ENCODE measurements at regions not wholly inside any gene's neighbourhood (a gene's known extent, or its start where the extent isn't known, plus 50 kb on each side); places are given as distances from the start of the nearest gene placed in this dataset.
"Not testable (repeated sequence)": the region's sequence is repeated elsewhere in the genome, so short reads cannot be mapped to it uniquely, and the experiment has no call there.

- H3K36me3 ChIP-seq (ENCODE audit: low read depth): no peaks in the 10 kb centered on the region
- intact Hi-C loops (cut with DNase I, micrococcal nuclease): no loop called here
- TF ChIP-seq CTCF (IDR thresholded peaks at IDR 0.05): no peak
- DNase-seq (no peak), ATAC-seq (no peak)
- H3K4me1 ChIP-seq (ENCODE audit: low read depth): no peaks in the 10 kb centered on the region
- H3K9me3 ChIP-seq: no peaks in the 10 kb centered on the region
- no peak overlapping the region for H3K4me3 ChIP-seq
Measured at GRCh38 chr10:109741712-109742111, 181.6 kb downstream of the XPNPEP1 start.

DNA sequence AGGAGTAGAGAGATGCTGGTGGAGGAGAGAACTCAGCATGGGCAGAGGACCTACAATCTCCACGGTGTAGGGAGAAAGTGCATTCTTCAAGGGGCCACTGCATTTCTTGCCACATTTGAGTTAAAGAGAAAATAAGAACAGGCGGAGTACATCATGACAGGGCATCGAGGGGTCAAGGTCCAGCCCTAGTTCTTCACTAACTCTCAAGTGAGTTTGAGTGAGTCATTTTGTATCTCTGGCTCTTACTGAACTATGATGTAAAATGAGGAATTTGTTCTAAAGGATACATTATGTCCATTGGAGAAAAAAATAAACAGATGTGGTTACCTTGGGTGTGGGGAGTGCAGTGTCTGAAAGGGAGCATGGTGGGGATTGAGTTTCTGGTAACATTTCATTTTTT lies 182.9 kb downstream of the XPNPEP1 start:
- no peaks in the 10 kb centered on the region for H3K36me3 ChIP-seq (ENCODE audit: low read depth)
- DNase-seq: peak in 1 of 3 donors; percentile 7
- no peaks in the 10 kb centered on the region for H3K4me1 ChIP-seq (ENCODE audit: low read depth)
- TF ChIP-seq CTCF (IDR thresholded peaks at IDR 0.05): no peak
- H3K4me3 ChIP-seq: no peak overlapping the region
- peak; percentile 83 for ATAC-seq
- no peaks in the 10 kb centered on the region for H3K9me3 ChIP-seq
- intact Hi-C loops (cut with DNase I, micrococcal nuclease): no loop called here

DNA sequence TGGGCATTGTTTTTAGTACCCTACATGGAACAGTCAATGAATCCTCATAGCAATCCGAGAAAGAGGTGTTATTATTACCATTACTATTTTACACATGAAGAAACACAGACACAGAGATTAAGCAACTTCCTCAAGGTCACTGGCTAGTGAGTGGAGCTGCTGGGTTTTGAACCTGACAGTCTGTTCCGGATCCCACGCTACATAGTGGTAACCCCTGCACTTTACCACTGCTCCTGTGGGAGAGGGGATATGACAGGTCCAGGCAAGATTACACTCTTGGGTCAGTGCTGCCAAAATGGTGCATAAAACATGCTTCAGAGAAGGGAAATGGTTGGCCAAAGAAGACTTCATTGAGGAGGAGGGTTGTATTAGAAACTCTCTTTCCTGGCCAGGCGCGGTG lies 185.7 kb downstream of the XPNPEP1 start:
- intact Hi-C loops (cut with DNase I, micrococcal nuclease): no loop called here
- no peak for TF ChIP-seq CTCF (IDR thresholded peaks at IDR 0.05)
- Histone ChIP-seq H3K9me3 (no peaks in the 10 kb centered on the region), H3K4me1 (ENCODE audit: low read depth) (no peaks in the 10 kb centered on the region), H3K36me3 (ENCODE audit: low read depth) (no peaks in the 10 kb centered on the region), H3K4me3 (no peak overlapping the region)
- DNase-seq (no peak), ATAC-seq (no peak)

DNA sequence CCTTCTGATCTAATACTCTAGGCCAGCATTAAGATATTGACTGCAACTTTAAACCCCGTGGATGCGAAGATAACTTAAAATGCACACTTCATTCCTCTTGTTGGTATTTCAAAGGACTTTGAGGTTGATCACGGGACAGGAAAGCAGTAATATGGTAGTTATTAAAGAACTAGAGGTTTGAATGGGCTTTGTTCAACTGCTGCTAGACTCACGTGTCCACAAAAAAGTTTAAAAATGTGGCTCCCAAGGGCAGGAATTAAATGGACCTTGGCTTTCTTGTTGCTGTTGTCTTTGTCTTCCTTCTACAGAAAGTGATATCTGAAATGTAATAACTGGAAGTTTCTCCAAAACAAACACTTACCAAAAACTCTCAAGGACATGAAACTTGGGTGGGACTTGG lies 186.3 kb downstream of the XPNPEP1 start:
- DNase-seq (no peak), ATAC-seq (no peak)
- H3K4me3 ChIP-seq: no peak overlapping the region
- H3K9me3 ChIP-seq: no peaks in the 10 kb centered on the region
- TF ChIP-seq CTCF (IDR thresholded peaks at IDR 0.05): no peak
- H3K4me1 ChIP-seq (ENCODE audit: low read depth): no peaks in the 10 kb centered on the region
- intact Hi-C loops (cut with DNase I, micrococcal nuclease): no loop called here
- no peaks in the 10 kb centered on the region for H3K36me3 ChIP-seq (ENCODE audit: low read depth)

GRCh38 chr10:109735776-109736175 lies 187.5 kb downstream of the XPNPEP1 start:
- DNase-seq: no peak
- no peaks in the 10 kb centered on the region for H3K4me1 ChIP-seq (ENCODE audit: low read depth)
- TF ChIP-seq CTCF (IDR thresholded peaks at IDR 0.05): no peak
- ATAC-seq: no peak
- H3K9me3 ChIP-seq: no peaks in the 10 kb centered on the region
- H3K36me3 ChIP-seq (ENCODE audit: low read depth): no peaks in the 10 kb centered on the region
- H3K4me3 ChIP-seq: no peak overlapping the region
- intact Hi-C loops (cut with DNase I, micrococcal nuclease): no loop called here

DNA sequence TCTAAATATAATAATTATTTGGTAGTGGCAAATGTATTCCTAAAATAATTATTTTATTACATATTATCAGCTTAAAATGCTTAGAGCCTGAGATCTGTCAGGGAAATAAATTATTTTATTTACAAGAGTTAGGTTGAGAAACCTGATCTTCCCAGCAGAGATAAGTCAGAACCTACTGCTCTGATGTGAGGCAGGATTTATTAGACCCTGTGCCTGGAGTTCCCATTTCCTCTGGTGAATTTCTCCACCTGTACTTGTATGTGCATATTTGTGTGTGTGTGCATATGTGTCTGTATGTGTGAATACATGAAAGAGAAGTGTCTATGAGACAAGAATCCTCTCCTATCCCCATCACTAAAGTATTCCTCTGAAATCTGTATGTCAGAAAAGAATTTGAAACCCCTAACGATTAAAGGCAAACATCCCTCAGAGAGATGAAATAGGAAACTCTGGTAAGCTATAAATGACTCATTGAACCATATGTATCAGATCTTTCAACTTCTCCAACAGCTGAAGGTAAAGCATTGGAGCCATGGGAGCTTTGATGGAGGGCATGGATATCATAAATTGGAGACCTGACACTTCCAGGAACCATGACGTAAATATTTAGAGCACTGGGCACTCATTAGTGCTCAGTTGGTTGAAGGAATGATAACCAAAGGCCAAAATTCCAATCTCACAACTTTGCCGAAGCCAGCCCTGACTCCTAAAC lies 190.9 kb downstream of the XPNPEP1 start:
- Histone ChIP-seq H3K9me3 (no peaks in the 10 kb centered on the region), H3K4me1 (ENCODE audit: low read depth) (no peaks in the 10 kb centered on the region), H3K4me3 (no peak overlapping the region), H3K36me3 (ENCODE audit: low read depth) (no peaks in the 10 kb centered on the region)
- DNase-seq (no peak), ATAC-seq (no peak)
- no peak for TF ChIP-seq CTCF (IDR thresholded peaks at IDR 0.05)
- intact Hi-C loops (cut with DNase I, micrococcal nuclease): no loop called here

DNA sequence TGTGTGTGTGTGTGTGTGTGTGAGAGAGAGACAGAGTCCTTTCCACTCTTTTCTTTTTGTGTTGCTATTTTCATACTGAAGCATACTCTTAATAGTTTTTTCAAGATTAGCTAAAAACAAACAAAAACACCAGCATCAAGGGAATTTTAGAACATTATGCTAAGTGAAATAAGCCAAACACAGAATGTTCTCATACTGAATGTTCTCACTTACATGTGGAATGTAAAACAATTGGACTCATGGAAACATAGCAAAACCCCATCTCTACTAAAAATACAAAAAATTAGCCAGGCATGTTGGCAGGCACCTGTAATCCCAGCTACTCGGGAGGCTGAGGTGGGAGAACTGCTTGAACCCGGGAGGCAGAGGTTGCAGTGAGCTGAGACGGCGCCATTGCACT lies 193.4 kb downstream of the XPNPEP1 start:
- intact Hi-C loops (cut with DNase I, micrococcal nuclease); DNase-seq; H3K4me3 ChIP-seq; H3K4me1 ChIP-seq (ENCODE audit: low read depth); ATAC-seq; H3K9me3 ChIP-seq; H3K36me3 ChIP-seq (ENCODE audit: low read depth): not testable (repeated sequence)

Measured in mucosa of descending colon (tissue), 3 donors.